ENCODE measurements at regions not wholly inside any gene's neighbourhood (a gene's known extent, or its start where the extent isn't known, plus 50 kb on each side); places are given as distances from the start of the nearest gene placed in this dataset.
"Not testable (repeated sequence)": the region's sequence is repeated elsewhere in the genome, so short reads cannot be mapped to it uniquely, and the experiment has no call there.

- DNase-seq = no peak
- H3K4me3 ChIP-seq = no peak overlapping the region
- no peaks in the 10 kb centered on the region for H3K36me3 ChIP-seq
- H3K27ac ChIP-seq = no peak overlapping the region
- no peaks in the 10 kb centered on the region for H3K27me3 ChIP-seq
- no peaks in the 10 kb centered on the region for H3K9me3 ChIP-seq
- intact Hi-C loops (cut with DNase I; ENCODE audit: low total_unique reads) = no loop called here
- H3K4me1 ChIP-seq = no peaks in the 10 kb centered on the region
- TF ChIP-seq CTCF (IDR thresholded peaks at IDR 0.05) = no peak
- TF ChIP-seq POLR2A (IDR thresholded peaks at IDR 0.05) = no peak
These were observed 230.4 kb downstream of the ICOS start for GRCh38 chr2:204166961-204167360.

GRCh38 chr2:204167670-204168069 is 231.1 kb downstream of the ICOS start:
- H3K27ac ChIP-seq; H3K4me3 ChIP-seq; H3K27me3 ChIP-seq; H3K36me3 ChIP-seq; intact Hi-C loops (cut with DNase I; ENCODE audit: low total_unique reads); H3K4me1 ChIP-seq; DNase-seq; H3K9me3 ChIP-seq: not testable (repeated sequence)

GRCh38 chr2:204170411-204170810 is 233.8 kb downstream of the ICOS start:
- H3K4me3 ChIP-seq = no peak overlapping the region
- TF ChIP-seq CTCF (IDR thresholded peaks at IDR 0.05) (no peak), POLR2A (IDR thresholded peaks at IDR 0.05) (no peak)
- no peaks in the 10 kb centered on the region for H3K27me3 ChIP-seq
- intact Hi-C loops (cut with DNase I; ENCODE audit: low total_unique reads) = no loop called here
- H3K27ac ChIP-seq = no peak overlapping the region
- H3K4me1 ChIP-seq = no peaks in the 10 kb centered on the region
- DNase-seq = no peak
- no peaks in the 10 kb centered on the region for H3K36me3 ChIP-seq
- H3K9me3 ChIP-seq = no peaks in the 10 kb centered on the region

- no peak for TF ChIP-seq CTCF (IDR thresholded peaks at IDR 0.05)
- no peak for TF ChIP-seq POLR2A (IDR thresholded peaks at IDR 0.05)
- Histone ChIP-seq H3K36me3 (no peaks in the 10 kb centered on the region), H3K4me3 (no peak overlapping the region), H3K4me1 (no peaks in the 10 kb centered on the region), H3K9me3 (no peaks in the 10 kb centered on the region), H3K27me3 (no peaks in the 10 kb centered on the region), H3K27ac (no peak overlapping the region)
- no peak for DNase-seq
- intact Hi-C loops (cut with DNase I; ENCODE audit: low total_unique reads) = no loop called here
These were observed 235.0 kb downstream of the ICOS start for GRCh38 chr2:204171432-204172144.

- H3K27ac ChIP-seq = no peak overlapping the region
- H3K4me1 ChIP-seq = no peaks in the 10 kb centered on the region
- DNase-seq = no peak
- no peaks in the 10 kb centered on the region for H3K36me3 ChIP-seq
- no peak overlapping the region for H3K4me3 ChIP-seq
- intact Hi-C loops (cut with DNase I; ENCODE audit: low total_unique reads) = no loop called here
- no peaks in the 10 kb centered on the region for H3K27me3 ChIP-seq
- H3K9me3 ChIP-seq = no peaks in the 10 kb centered on the region
- no peak for TF ChIP-seq POLR2A (IDR thresholded peaks at IDR 0.05)
- TF ChIP-seq CTCF (IDR thresholded peaks at IDR 0.05) = no peak
These were observed 235.6 kb downstream of the ICOS start for GRCh38 chr2:204172145-204172600.

- DNase-seq = no peak
- Histone ChIP-seq H3K27me3 (no peaks in the 10 kb centered on the region), H3K9me3 (no peaks in the 10 kb centered on the region), H3K4me1 (no peaks in the 10 kb centered on the region), H3K4me3 (no peak overlapping the region), H3K27ac (no peak overlapping the region), H3K36me3 (no peaks in the 10 kb centered on the region)
- TF ChIP-seq POLR2A (IDR thresholded peaks at IDR 0.05) = no peak
- intact Hi-C loops (cut with DNase I; ENCODE audit: low total_unique reads) = no loop called here
These were observed 237.5 kb downstream of the ICOS start for GRCh38 chr2:204174034-204174433.

Measured in uterus (tissue), 3 donors.